ENCODE measurements at regions not wholly inside any gene's neighbourhood (a gene's known extent, or its start where the extent isn't known, plus 50 kb on each side); places are given as distances from the start of the nearest gene placed in this dataset.

DNA sequence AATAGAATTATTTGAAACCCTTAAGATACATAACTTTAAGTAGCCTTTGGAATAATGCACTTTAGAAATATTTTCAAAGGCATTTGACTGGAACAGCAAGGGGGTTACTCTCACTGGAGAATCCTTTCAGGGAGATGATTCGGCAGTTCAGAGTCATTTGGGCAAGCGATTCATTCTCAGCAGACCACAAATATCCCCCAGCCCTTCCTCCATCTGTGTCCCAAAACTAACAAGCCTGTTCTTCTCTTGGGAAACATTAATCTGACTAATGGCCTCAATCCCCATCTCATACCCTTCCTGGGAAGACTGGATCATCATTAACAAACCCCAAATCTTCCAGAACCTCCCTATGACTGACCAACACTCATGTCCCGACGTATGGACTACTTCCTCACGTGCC lies 65.8 kb upstream of the S1PR3 start:
- no peak for DNase-seq (ENCODE audit: low read depth)

DNA sequence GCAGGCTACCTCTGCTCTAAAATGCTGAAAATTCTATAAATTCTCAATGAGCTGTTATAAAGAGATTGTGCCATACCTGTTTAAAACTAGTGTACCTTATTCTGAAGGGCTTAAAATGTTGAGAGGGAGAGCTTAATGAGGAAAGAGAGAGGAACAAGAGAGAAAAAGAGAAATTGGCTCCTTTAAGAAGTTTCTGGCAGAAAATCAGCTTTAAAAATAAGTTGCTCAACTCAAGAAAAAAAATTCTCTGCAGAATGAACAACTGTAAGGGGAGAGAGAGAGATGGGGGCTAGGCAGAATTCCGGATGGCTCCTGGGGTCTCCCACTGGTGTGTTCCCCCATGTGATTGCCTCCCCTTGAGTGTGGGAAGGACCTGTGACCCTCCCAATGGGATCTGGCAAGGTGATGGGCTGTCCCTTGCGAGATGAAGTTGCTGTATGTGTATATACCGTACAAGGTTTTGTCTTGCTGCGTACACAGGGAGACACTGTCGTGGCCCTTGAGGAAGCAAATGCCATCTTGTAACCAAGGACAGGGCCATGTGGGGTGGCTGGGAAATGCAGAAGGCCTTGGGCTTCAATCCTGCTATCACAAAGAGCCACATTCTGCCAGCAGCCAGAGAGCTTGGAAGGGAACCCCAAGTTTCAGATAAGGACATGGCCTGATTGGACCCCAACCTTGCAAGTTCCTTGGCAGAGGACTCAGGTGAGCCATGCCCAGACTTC lies 64.3 kb upstream of the S1PR3 start:
- DNase-seq (ENCODE audit: low read depth) = no peak

DNA sequence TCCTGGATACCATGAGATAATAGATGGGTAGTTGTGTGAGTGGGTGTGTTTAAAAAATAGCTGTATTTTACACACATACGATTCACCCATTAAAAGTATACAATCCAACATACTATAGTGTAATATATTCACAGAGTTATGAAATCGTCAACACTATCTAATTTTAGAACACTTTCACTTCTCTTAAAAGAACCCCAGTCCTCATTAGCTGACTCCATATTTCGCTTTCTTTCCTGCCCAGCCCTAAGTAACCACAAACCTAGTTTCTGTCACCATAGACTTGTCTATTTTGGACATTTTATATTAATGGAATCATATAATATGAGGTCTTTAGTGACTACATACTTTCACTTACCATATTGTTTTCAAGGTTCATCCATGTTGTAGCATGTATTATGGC lies 63.8 kb upstream of the S1PR3 start:
- no peak for DNase-seq (ENCODE audit: low read depth)

DNA sequence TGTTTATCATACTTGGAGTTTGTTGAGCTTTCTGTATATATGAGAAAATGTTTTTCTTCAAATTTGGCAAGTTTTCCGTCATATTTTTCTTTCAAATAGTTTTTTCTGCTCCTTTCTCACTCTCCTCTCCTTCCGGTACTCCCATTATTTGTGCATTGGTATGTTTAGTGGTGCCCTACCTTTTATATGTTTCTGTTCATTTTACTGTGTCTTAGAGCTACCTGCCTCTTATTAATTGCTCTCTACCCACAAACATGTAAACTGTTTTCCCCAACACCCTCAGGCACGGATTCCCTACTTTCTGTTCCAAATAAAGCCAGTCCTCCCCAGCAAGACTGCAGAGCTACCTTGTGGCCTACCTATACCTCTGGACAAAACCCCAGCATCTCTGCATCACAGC lies 60.6 kb upstream of the S1PR3 start:
- no peak for DNase-seq (ENCODE audit: low read depth)

DNA sequence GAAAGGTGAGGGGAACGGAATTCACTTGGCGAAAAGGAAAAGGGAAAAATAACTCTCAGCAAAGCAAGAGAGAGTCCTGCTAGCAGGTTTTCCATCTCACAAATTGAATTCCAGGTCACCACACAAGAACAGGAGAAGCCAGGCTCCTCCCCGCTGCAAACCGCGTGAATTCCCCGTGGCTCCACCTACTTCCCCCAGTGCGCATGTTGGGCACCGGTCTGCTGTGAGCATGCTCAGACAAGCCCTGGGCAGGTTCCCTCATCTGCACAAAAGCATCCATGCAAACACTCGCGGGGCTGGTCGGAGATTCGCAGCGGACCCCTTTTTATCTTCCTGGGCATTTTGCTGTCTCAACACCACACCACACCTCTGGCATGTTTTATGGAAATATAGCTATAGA lies 58.5 kb upstream of the S1PR3 start:
- DNase-seq (ENCODE audit: low read depth) = no peak

DNA sequence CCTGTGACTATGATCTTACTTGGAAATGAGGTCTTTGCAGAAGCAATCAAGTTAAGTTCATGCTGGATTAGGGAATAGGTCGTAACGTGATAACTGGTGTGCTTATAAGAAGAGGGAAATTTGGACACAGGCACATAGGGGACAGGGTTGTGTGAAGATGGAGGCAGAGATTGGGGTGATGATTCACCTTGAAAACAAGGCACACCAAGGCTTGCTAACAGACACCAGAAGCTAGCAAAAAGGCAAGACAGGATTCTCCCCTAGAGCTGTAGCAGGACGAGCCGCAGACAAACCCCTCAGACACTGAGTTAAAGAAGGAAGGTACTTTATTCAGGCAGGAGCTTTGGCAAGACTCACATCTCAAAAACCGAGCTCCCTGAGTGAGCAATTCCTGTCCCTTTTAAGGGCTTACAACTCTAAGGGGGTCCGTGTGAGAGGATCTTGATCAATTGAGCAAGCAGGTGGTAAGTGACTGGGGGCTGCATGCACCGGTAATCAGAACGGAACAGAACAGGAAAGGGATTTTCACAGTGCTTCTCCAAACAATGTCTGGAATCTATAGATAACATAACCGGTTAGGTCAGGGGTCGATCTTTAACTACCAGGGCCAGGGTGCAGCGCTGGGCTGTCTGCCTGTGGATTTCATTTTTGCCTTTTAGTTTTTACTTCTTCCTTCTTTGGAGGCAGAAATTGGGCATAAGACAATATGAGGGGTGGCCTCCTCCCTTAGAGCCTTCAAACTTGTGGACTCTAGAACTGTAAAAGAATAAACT lies 57.5 kb upstream of the S1PR3 start:
- DNase-seq (ENCODE audit: low read depth) = no peak

DNA sequence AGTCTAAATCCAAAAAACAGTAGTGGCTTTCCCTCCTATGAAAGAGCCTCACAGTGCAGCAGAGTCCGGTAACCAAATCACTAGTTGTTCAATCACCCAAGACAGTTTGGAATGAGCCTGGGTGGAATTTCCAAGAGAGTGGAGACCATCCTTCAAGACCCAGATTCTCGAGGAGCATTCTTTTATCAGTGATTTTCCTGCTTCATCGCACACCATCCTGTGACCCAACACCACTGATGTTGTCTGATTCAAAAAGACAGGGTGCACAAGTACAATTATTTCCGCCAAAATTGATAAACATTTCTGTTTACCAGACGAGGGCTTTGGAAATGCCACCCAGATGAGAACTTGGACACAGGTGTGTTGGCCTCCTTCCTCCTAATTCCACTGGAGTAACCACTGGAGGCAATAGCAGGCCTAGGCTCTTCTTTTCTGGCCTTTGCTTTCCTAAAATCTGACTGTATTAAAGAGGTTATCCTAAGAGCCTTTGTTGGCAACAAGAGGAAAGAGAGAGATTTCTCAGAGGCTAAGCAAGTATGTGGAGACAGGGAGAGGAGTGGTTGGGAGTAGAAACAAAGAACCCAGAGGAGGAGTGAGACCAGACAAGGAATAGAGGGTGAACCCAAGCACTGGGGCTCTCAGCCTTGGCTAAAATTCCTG lies 56.3 kb upstream of the S1PR3 start:
- no peak for DNase-seq (ENCODE audit: low read depth)

DNA sequence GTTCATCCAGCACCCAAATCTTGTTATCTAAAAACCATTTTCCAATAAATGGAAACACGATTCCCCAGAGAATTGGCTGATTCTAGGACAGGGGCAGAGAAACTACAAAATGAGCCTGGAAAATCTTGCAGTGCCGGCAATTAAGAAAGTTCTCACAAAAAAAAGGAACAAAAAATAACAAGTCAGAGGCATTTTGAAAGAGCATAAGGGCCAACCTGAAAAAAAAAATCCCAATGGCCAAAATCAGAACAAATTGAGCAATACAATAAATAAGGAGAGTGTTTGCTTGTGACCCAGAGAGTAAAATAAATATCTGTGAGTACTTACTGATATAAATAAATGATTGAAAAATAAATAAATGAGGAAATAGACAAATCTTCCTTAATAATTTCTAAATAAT lies 55.1 kb upstream of the S1PR3 start:
- no peak for DNase-seq (ENCODE audit: low read depth)

DNA sequence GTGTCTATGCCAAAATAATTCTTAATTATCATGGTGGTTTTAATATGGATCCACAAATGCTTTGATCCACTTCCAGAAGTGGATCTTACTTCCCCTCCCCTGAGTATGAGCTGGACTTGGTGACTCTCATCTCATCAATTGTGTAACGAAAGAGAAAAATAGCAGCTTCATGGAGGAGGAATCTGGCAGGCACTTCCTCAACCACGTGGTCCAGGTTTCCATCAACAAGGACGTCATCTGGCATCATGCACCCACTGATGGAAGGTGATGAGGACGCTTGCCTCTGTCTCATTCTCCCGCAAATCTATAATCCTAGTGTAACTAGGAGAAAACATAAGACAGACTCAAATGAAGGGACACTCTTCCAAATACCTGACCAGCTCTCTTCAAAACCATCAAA lies 54.6 kb upstream of the S1PR3 start:
- no peak for DNase-seq (ENCODE audit: low read depth)

DNA sequence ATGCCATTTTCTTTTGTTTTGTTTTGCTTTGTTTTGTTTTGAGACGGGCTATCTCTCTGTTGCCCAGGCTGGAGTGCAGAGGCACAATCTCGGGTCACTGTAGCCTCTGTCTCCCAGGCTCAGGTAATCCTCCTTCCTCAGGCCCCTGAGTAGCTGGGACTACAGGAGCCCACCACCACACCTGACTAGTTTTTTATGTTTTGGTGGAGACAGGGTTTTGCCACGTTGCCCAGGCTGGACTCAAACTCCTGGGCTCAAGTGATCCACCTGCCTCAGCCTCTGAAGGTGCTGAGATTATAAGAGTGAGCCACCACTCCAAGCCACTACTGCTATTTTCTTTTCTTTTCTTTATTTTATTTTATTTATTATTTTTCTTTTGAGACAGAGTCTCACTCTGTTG lies 54.0 kb upstream of the S1PR3 start:
- DNase-seq (ENCODE audit: low read depth) = no peak

DNA sequence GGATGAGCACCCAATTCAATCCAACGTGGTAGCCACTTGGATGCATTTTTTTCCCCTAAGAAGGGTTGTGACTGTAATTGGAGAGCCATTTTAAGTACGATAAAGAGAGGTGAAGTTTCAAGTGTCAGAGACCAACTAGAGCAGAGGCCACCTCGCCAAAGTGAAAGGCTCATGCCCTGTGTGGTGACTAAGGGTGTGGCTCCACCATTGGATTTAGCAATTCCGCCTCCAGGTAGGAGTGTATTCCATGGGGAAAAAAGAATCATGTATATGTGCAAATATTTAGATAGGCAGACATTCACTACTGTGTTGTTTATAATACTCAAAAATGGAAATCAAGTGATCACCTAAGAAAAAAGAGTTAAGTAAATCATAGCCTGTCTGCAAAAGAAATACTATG lies 53.1 kb upstream of the S1PR3 start:
- no peak for DNase-seq (ENCODE audit: low read depth)
